H1 (cell line): ENCODE measurements at regions not wholly inside any gene's neighbourhood (a gene's known extent, or its start where the extent isn't known, plus 50 kb on each side); places are given as distances from the start of the nearest gene placed in this dataset.

ENCODE experiments used
- CTCF ChIA-PET: fragments of 300-600 bp; sonication (Branson Sonifier 250); formaldehyde crosslinking; loops from one replicate; lab custom pipeline; 2021; ENCODE audit not compliant: partially characterized antibody; lab: Charles Lee
- POLR2A ChIA-PET: fragments of 300-600 bp; sonication (Branson Sonifier 250); formaldehyde crosslinking; loops from one replicate; lab custom pipeline; 2021; ENCODE audit warnings: inconsistent platforms; ENCODE audit not compliant: partially characterized antibody; lab: Charles Lee
- DNase-seq, 2 experiments: peaks; one replicate each; pipeline versions ENCODE4 v3.0.0 to v3.0.0-alpha.2; 2010 to 2022; ENCODE audit warnings: low spot score in 2 of 2, low read depth in 1 of 2, mixed read lengths in 1 of 2
- FAIRE-seq: peaks from 2 replicates; lab custom pipeline; 2011; peaks lifted over from hg19 to GRCh38; lab: Jason Lieb, UNC
- H2AFZ ChIP-seq: 2 replicates; pipeline ENCODE4 v1.8.1; 2012; ENCODE audit warnings: low read length, inconsistent platforms
- H2AK5ac ChIP-seq: 2 replicates; pipeline ENCODE4 v1.6.1; 2013; ENCODE audit warnings: low read depth, low read length
- H2BK120ac ChIP-seq: replicated peaks from 2 replicates; pipeline ENCODE3; 2013; ENCODE audit warnings: low read depth, low read length, inconsistent platforms
- H2BK12ac ChIP-seq: 2 replicates; pipeline ENCODE4 v1.6.1; 2013; ENCODE audit warnings: low read depth, low read length
- H2BK15ac ChIP-seq: 2 replicates; pipeline ENCODE4 v1.6.1; 2013; ENCODE audit warnings: low read length
- H2BK20ac ChIP-seq: 2 replicates; pipeline ENCODE4 v1.6.1; 2013; ENCODE audit warnings: low read length
- H2BK5ac ChIP-seq: 2 replicates; pipeline ENCODE4 v1.6.1; 2013; ENCODE audit warnings: low read depth, low read length
- H3K14ac ChIP-seq: 2 replicates; pipeline ENCODE4 v1.6.1; 2013; ENCODE audit warnings: inconsistent platforms; ENCODE audit not compliant: insufficient read length
- H3K18ac ChIP-seq: 2 replicates; pipeline ENCODE4 v1.6.1; 2013; ENCODE audit warnings: low read length; ENCODE audit errors: extremely low read depth
- H3K23ac ChIP-seq: 2 replicates; pipeline ENCODE4 v1.6.1; 2013; ENCODE audit warnings: inconsistent platforms; ENCODE audit not compliant: insufficient read length
- H3K23me2 ChIP-seq: 2 replicates; pipeline ENCODE4 v1.6.1; 2013; ENCODE audit warnings: low read depth, low read length
- H3K27ac ChIP-seq: 2 replicates; pipeline ENCODE4 v1.6.1; 2011; ENCODE audit warnings: low read depth, low read length, inconsistent platforms
- H3K27me3 ChIP-seq, 4 experiments: replicated peaks in 1 of 4; 1 replicate in 1 of 4; 2 replicates in 3 of 4; pipeline versions ENCODE4 v1.6.1 to v1.8.1; 2011 to 2013; ENCODE audit warnings: low read length in 3 of 4, mild to moderate bottlenecking in 3 of 4, inconsistent platforms in 2 of 4, mixed read lengths in 2 of 4, moderate library complexity in 1 of 4; ENCODE audit not compliant: control insufficient read depth in 3 of 4, insufficient read depth in 3 of 4; ENCODE audit errors: extremely low read depth in 1 of 4
- H3K36me3 ChIP-seq, 4 experiments: 2 replicates each; pipeline versions ENCODE4 v1.6.1 to v1.8.1; 2011 to 2013; ENCODE audit warnings: mild to moderate bottlenecking in 4 of 4, low read length in 3 of 4, moderate library complexity in 2 of 4, control low read depth in 1 of 4, inconsistent platforms in 1 of 4; ENCODE audit not compliant: insufficient read depth in 4 of 4, control insufficient read depth in 2 of 4
- H3K4ac ChIP-seq: replicated peaks from 2 replicates; pipeline ENCODE3; 2013; ENCODE audit warnings: low read length, low read depth, mixed read lengths, inconsistent platforms; ENCODE audit not compliant: insufficient read length
- H3K4me1 ChIP-seq, 4 experiments: replicated peaks in 1 of 4; 1 replicate in 1 of 4; 2 replicates in 3 of 4; pipeline versions ENCODE4 v1.6.1 to v1.8.1; 2011 to 2013; ENCODE audit warnings: low read length in 3 of 4, inconsistent platforms in 2 of 4, mixed read lengths in 1 of 4; ENCODE audit not compliant: insufficient read depth in 4 of 4, control insufficient read depth in 3 of 4
- H3K4me2 ChIP-seq, 2 experiments: 2 replicates each; pipeline versions ENCODE4 v1.6.1 to v1.8.1; 2011 to 2013; ENCODE audit warnings: low read depth in 2 of 2, low read length in 2 of 2, control low read depth in 1 of 2, inconsistent platforms in 1 of 2, mild to moderate bottlenecking in 1 of 2; ENCODE audit not compliant: insufficient read depth in 1 of 2
- H3K4me3 ChIP-seq, 4 experiments: fragments of 200-600, 300-600 bp in 1 of 4; sonication (generic), shearing (Covaris generic), sonication (Bioruptor Twin) in 1 of 4; 2 replicates each; pipeline versions ENCODE4 v1.5.1 to v1.8.1; 2011 to 2016; ENCODE audit warnings: low read length in 4 of 4, low read depth in 3 of 4, control low read depth in 2 of 4, inconsistent platforms in 2 of 4, mild to moderate bottlenecking in 2 of 4, mixed read lengths in 1 of 4, moderate library complexity in 1 of 4; ENCODE audit not compliant: insufficient read depth in 2 of 4; ENCODE audit errors: extremely low read depth in 1 of 4
- H3K56ac ChIP-seq: replicated peaks from 2 replicates; pipeline ENCODE3; 2013; ENCODE audit warnings: low read depth, mild to moderate bottlenecking, mixed read lengths, low read length, inconsistent platforms; ENCODE audit not compliant: insufficient read length
- H3K79me1 ChIP-seq: 2 replicates; pipeline ENCODE4 v1.6.1; 2013; ENCODE audit warnings: low read depth, low read length, control low read depth
- H3K79me2 ChIP-seq, 2 experiments: 2 replicates each; pipeline versions ENCODE4 v1.6.1 to v1.8.1; 2012 to 2013; ENCODE audit warnings: low read length in 2 of 2, mild to moderate bottlenecking in 2 of 2, inconsistent platforms in 1 of 2; ENCODE audit not compliant: insufficient read depth in 2 of 2, control insufficient read depth in 1 of 2
- H3K9ac ChIP-seq, 4 experiments: replicated peaks in 1 of 4; 1 replicate in 1 of 4; 2 replicates in 3 of 4; pipeline versions ENCODE4 v1.6.1 to v1.8.1; 2011 to 2013; ENCODE audit warnings: low read depth in 3 of 4, low read length in 3 of 4, control low read depth in 2 of 4, mild to moderate bottlenecking in 2 of 4, moderate library complexity in 2 of 4, inconsistent platforms in 1 of 4; ENCODE audit errors: extremely low read depth in 1 of 4
- H3K9me3 ChIP-seq, 2 experiments: 2 replicates each; pipeline versions ENCODE4 v1.6.1 to v1.8.1; 2012 to 2013; ENCODE audit warnings: mild to moderate bottlenecking in 2 of 2, moderate library complexity in 2 of 2, control low read depth in 1 of 2, inconsistent platforms in 1 of 2, low read depth in 1 of 2, low read length in 1 of 2, mixed read lengths in 1 of 2; ENCODE audit not compliant: insufficient read depth in 2 of 2
- H4K20me1 ChIP-seq, 2 experiments: replicated peaks in 1 of 2; 2 replicates each; pipeline versions ENCODE3 to v1.8.1; 2011 to 2013; ENCODE audit warnings: inconsistent platforms in 2 of 2, low read length in 2 of 2, mild to moderate bottlenecking in 1 of 2; ENCODE audit not compliant: insufficient read depth in 2 of 2, control insufficient read depth in 1 of 2
- H4K5ac ChIP-seq: 2 replicates; pipeline ENCODE4 v1.6.1; 2013; ENCODE audit warnings: low read length, low read depth, mixed read lengths, inconsistent platforms; ENCODE audit not compliant: insufficient read length
- H4K8ac ChIP-seq: 2 replicates; pipeline ENCODE4 v1.8.0; 2013; ENCODE audit warnings: mild to moderate bottlenecking, moderate library complexity, low read length, inconsistent platforms; ENCODE audit not compliant: insufficient read depth; ENCODE audit errors: extremely low read depth
- H4K91ac ChIP-seq: replicated peaks from 2 replicates; pipeline ENCODE3; 2013; ENCODE audit warnings: low read length, mixed read lengths, inconsistent platforms; ENCODE audit not compliant: insufficient read length
- CHD1 ChIP-seq: IDR thresholded peaks from 2 replicates; pipeline ENCODE4 v1.6.1; 2012; ENCODE audit warnings: low read depth, low read length, improper control_type of control experiment
- RFX5 ChIP-seq: IDR thresholded peaks from 2 replicates; pipeline ENCODE4 v1.6.1; 2011; ENCODE audit warnings: low read depth, low read length, improper control_type of control experiment, borderline replicate concordance
- WGBS, 2 experiments: shearing (Covaris generic) in 1 of 2; methylation state at CpG; one replicate each; pipeline versions ENCODE4 v1.1.6 to v1.1.7; 2013 to 2015; ENCODE audit warnings: low lambda C conversion rate in 2 of 2, mixed read lengths in 2 of 2, inconsistent platforms in 1 of 2, low coverage in 1 of 2, missing lambda C conversion rate in 1 of 2; ENCODE audit not compliant: insufficient replicate concordance in 2 of 2, insufficient coverage in 1 of 2, insufficient read length in 1 of 2; ENCODE audit errors: extremely low coverage in 1 of 2, missing lambda C conversion rate in 1 of 2; 5-methylcytosine and 5-hydroxymethylcytosine counted together

DNA sequence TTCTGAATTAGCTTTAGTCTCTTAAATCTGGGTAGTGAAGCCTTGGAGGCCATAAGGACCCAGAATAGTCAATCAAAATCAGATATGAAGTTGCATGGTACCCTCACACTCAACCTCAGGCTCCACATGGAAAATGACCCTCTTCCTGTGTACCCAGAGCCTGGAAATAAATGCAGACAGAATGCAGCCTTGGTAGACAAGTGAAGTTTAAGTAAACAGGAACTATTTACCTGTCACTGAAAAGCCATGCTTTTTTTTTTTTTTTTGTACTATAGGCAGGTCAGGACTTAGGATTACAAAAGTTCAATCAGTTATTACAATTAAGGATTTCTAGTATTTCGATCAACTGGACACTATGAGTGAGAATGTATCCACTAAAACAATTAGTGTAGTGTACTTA lies 2654.2 kb upstream of the PCDH20 start:
- 94% methylated on average over 1 of the region's 1 CpG; no CpG with 5 or more reads in 1 of the 2 experiments for WGBS, 2 experiments
- POLR2A ChIA-PET, result interaction anchor here (0.6 kb wide), 1 partner anchor 416 kb away, joined by 3 read pairs; no protein-coding TSS in a partner anchor
- H4K5ac ChIP-seq, result no peak overlapping the region
- no peak for TF ChIP-seq CHD1
- no peak for TF ChIP-seq RFX5
- TF ChIP-seq, all 59 proteins: peak for 0
- H3K14ac ChIP-seq, result no peak overlapping the region
- no peaks in the 10 kb centered on the region for H3K79me2 ChIP-seq
- no peak overlapping the region for H2BK12ac ChIP-seq
- CTCF ChIA-PET, result no interaction called here
- H3K56ac ChIP-seq, result no peak overlapping the region
- no peaks in the 10 kb centered on the region for H3K9me3 ChIP-seq
- no peak overlapping the region for H3K4me3 ChIP-seq
- H2BK15ac ChIP-seq, result no peak overlapping the region
- no peak overlapping the region for H2AK5ac ChIP-seq
- H4K8ac ChIP-seq, result no peak overlapping the region
- no peaks in the 10 kb centered on the region for H4K20me1 ChIP-seq
- no peak overlapping the region for H3K23ac ChIP-seq
- no peak overlapping the region for H2BK5ac ChIP-seq
- no peak overlapping the region for H3K27ac ChIP-seq
- no peak overlapping the region for H3K4ac ChIP-seq
- no peak overlapping the region for H2BK120ac ChIP-seq
- no peaks in the 10 kb centered on the region for H3K36me3 ChIP-seq
- no peak for FAIRE-seq
- no peak for DNase-seq
- H3K4me1 ChIP-seq, result no peaks in the 10 kb centered on the region
- H2AFZ ChIP-seq, result no peak overlapping the region
- H3K9ac ChIP-seq, result no peak overlapping the region
- no peak overlapping the region for H2BK20ac ChIP-seq
- H3K79me1 ChIP-seq, result no peaks in the 10 kb centered on the region
- no peak overlapping the region for H4K91ac ChIP-seq
- H3K23me2 ChIP-seq, result no peaks in the 10 kb centered on the region
- H3K4me2 ChIP-seq, result no peak overlapping the region
- no peaks in the 10 kb centered on the region for H3K27me3 ChIP-seq
- no peak overlapping the region for H3K18ac ChIP-seq
